ENCODE measurements at regions not wholly inside any gene's neighbourhood (a gene's known extent, or its start where the extent isn't known, plus 50 kb on each side); places are given as distances from the start of the nearest gene placed in this dataset.

GRCh38 chr2:21253311-21254027, 129.7 kb downstream of the TDRD15 start:
- no peak for DNase-seq (ENCODE audit: low spot score)

GRCh38 chr2:21254170-21254965, 130.6 kb downstream of the TDRD15 start:
- no peak for DNase-seq (ENCODE audit: low spot score)

GRCh38 chr2:21256006-21256405, 132.2 kb downstream of the TDRD15 start:
- peak; percentile 11 for DNase-seq (ENCODE audit: low spot score)

GRCh38 chr2:21257621-21258020, 133.9 kb downstream of the TDRD15 start:
- no peak for DNase-seq (ENCODE audit: low spot score)

GRCh38 chr2:21258082-21258481, 134.3 kb downstream of the TDRD15 start:
- DNase-seq (ENCODE audit: low spot score), result no peak

- DNase-seq (ENCODE audit: low spot score), result no peak
Observed at GRCh38 chr2:21260311-21260710, 136.5 kb downstream of the TDRD15 start.

- no peak for DNase-seq (ENCODE audit: low spot score)
Observed at GRCh38 chr2:21261591-21261990, 137.8 kb downstream of the TDRD15 start.

- no peak for DNase-seq (ENCODE audit: low spot score)
Observed at GRCh38 chr2:21262426-21262940, 138.7 kb downstream of the TDRD15 start.

- DNase-seq (ENCODE audit: low spot score), result no peak
Observed at GRCh38 chr2:21263622-21264021, 139.9 kb downstream of the TDRD15 start.

- DNase-seq (ENCODE audit: low spot score), result no peak
Observed at GRCh38 chr2:21265752-21266151, 142.0 kb downstream of the TDRD15 start.

- DNase-seq (ENCODE audit: low spot score), result no peak
Observed at GRCh38 chr2:21267232-21267835, 143.6 kb downstream of the TDRD15 start.

GRCh38 chr2:21268197-21268877, 144.6 kb downstream of the TDRD15 start:
- no peak for DNase-seq (ENCODE audit: low spot score)

- no peak for DNase-seq (ENCODE audit: low spot score)
Observed at GRCh38 chr2:21268878-21269224, 145.1 kb downstream of the TDRD15 start.

- DNase-seq (ENCODE audit: low spot score), result no peak
Observed at GRCh38 chr2:21269382-21269781, 145.6 kb downstream of the TDRD15 start.

- no peak for DNase-seq (ENCODE audit: low spot score)
Observed at GRCh38 chr2:21270083-21270491, 146.3 kb downstream of the TDRD15 start.

- DNase-seq (ENCODE audit: low spot score), result no peak
Observed at GRCh38 chr2:21270708-21271122, 146.9 kb downstream of the TDRD15 start.

GRCh38 chr2:21276163-21276562, 152.4 kb downstream of the TDRD15 start:
- DNase-seq (ENCODE audit: low spot score), result no peak

- no peak for DNase-seq (ENCODE audit: low spot score)
Observed at GRCh38 chr2:21277068-21278056, 153.6 kb downstream of the TDRD15 start.

- DNase-seq (ENCODE audit: low spot score), result no peak
Observed at GRCh38 chr2:21279525-21279924, 155.8 kb downstream of the TDRD15 start.

- no peak for DNase-seq (ENCODE audit: low spot score)
Observed at GRCh38 chr2:21280793-21281192, 157.0 kb downstream of the TDRD15 start.

GRCh38 chr2:21281384-21281783, 157.6 kb downstream of the TDRD15 start:
- DNase-seq (ENCODE audit: low spot score), result no peak
